IPS-20b (cell line): ENCODE measurements at regions not wholly inside any gene's neighbourhood (a gene's known extent, or its start where the extent isn't known, plus 50 kb on each side); places are given as distances from the start of the nearest gene placed in this dataset.

Experiments
- H3K27ac ChIP-seq: one replicate; pipeline ENCODE4 v1.5.1; 2013; ENCODE audit warnings: low read length
- H3K27me3 ChIP-seq: 2 replicates; pipeline ENCODE4 v1.6.1; 2013; ENCODE audit warnings: mild to moderate bottlenecking, low read length, inconsistent platforms; ENCODE audit not compliant: insufficient read depth
- H3K36me3 ChIP-seq: 2 replicates; pipeline ENCODE4 v1.6.1; 2013; ENCODE audit warnings: low read depth, mild to moderate bottlenecking, inconsistent platforms, low read length, moderate library complexity; ENCODE audit not compliant: insufficient read depth
- H3K4me1 ChIP-seq: 2 replicates; pipeline ENCODE4 v1.6.1; 2013; ENCODE audit warnings: mild to moderate bottlenecking, control low read depth, inconsistent platforms, low read length, moderate library complexity; ENCODE audit not compliant: insufficient read depth
- H3K4me3 ChIP-seq: 2 replicates; pipeline ENCODE4 v1.5.1; 2013; ENCODE audit warnings: mild to moderate bottlenecking, low read length, inconsistent platforms
- H3K9ac ChIP-seq: 2 replicates; pipeline ENCODE4 v1.6.1; 2013; ENCODE audit warnings: low read depth, mild to moderate bottlenecking, inconsistent platforms, low read length, moderate library complexity
- H3K9me3 ChIP-seq: 2 replicates; pipeline ENCODE4 v1.6.1; 2013; ENCODE audit warnings: mild to moderate bottlenecking, low read depth, low read length, inconsistent platforms; ENCODE audit not compliant: insufficient read depth

DNA sequence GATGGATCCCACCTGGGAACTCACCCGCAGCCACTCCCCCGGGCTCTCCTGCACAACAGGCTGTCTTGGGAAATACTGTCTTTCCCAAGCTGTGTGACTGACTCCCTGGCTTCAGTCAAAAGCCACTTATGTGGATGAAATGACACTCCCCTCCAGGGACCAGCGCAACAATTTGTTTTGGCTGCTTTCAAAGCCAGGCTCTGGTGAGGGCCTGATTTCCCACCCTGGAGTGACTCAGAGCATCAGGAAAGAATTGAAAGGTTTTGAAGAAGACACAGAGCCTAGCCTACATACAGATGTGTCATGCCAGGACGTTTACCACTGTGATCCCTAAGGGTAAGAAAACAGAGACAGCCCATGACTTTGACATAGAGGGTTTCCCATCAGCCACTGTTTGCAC lies 550.5 kb downstream of the MIAT start:
- no peak overlapping the region for H3K27ac ChIP-seq

DNA sequence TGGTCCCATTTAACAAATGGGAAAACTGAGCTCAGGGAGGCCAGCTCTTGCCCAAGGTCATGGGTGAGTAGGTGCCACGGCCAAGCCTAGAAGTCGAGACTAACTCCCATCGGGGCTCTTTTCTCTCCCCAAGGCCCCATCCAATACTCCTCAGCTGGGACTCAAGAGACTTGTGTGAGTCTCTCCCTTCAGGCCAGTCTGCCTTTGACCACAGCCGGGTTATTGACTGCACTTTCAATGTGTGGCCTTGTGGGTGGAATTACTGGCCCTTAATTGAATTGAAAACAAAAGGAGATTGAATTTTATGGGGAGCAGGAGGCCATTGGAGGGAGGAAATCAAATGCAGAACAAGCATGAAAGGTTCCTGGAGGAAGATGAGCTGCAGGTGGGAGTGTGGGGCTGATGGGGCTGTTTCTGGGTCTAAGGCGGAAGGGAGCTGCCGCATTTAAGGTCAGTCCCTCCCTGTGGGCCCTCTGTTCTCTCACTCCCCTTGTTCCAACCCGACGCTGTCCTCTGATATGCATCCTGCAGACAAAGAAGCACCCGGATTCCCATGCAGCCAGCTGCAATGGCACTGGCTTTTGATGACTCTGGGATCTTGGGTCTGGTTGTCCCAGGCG lies 552.8 kb downstream of the MIAT start:
- Histone ChIP-seq H3K4me1 (0 out of 2 replicates have a peak, but pooled peaks cover 4% of the 10 kb centered on the region), H3K9me3 (no peaks in the 10 kb centered on the region), H3K27me3 (no peaks in the 10 kb centered on the region; the same call in 1 of the 2 replicates), H3K4me3 (no peak overlapping the region), H3K9ac (no peak overlapping the region), H3K36me3 (no peaks in the 10 kb centered on the region), H3K27ac (no peak overlapping the region)

More for the DNA sequence above, 550.5 kb downstream of the MIAT start:
- Histone ChIP-seq H3K9ac (no peak overlapping the region), H3K36me3 (no peaks in the 10 kb centered on the region), H3K27me3 (no peaks in the 10 kb centered on the region; the same call in 1 of the 2 replicates), H3K9me3 (no peaks in the 10 kb centered on the region), H3K4me3 (no peak overlapping the region), H3K4me1 (0 out of 2 replicates have a peak, but pooled peaks cover 4% of the 10 kb centered on the region)

DNA sequence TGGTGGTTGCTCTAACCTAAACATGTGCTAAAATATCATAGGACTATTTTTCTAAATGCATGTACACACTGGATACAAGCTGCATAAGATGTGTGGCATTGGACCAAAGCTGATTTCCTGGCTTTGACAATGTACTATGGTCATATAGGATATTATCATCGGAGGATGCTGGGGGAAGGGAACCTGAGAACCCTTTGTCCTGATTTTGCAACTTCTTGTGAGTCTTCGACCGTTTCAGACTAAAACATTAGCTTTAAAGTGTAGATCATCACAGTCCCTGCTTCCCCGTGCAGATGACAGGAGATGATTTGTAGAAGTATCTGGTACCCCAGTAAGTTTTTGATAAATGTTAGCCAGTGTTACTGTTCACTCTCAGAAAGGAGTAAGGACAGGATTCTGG lies 554.7 kb downstream of the MIAT start:
- no peak overlapping the region for H3K27ac ChIP-seq
- H3K27me3 ChIP-seq = no peaks in the 10 kb centered on the region
- H3K4me1 ChIP-seq = no peaks in the 10 kb centered on the region
- no peaks in the 10 kb centered on the region for H3K9me3 ChIP-seq
- no peak overlapping the region for H3K9ac ChIP-seq
- no peaks in the 10 kb centered on the region for H3K36me3 ChIP-seq
- no peak overlapping the region for H3K4me3 ChIP-seq

DNA sequence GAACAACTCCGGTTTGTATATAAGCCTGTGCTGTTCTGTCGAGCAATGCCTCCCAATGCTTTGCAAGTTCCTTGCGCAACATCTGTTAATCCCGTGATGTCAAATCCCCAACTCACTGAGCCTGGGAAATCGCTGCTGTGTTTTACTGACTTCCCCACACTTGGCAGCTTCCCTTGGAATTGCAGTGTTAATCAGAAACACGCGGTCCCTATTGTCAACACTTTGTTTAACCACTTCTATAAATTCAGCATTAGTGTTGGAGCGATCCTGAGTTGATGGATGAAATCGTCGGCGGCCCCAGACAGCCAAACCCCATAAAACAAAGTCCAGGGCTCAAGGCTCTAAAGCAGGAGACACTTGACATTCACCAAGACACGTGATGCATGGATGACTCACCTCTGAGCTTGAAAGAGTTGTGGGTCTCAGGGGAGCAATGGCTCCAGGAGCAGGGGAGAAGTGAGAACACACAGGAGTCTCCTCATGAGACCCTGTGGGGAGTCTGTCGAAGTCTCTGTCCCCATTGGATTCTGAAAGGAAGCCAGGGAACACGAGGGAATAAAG lies 555.3 kb downstream of the MIAT start:
- no peaks in the 10 kb centered on the region for H3K4me1 ChIP-seq
- no peaks in the 10 kb centered on the region for H3K36me3 ChIP-seq
- H3K27ac ChIP-seq = no peak overlapping the region
- no peaks in the 10 kb centered on the region for H3K27me3 ChIP-seq
- H3K4me3 ChIP-seq = no peak overlapping the region
- H3K9ac ChIP-seq = no peak overlapping the region
- H3K9me3 ChIP-seq = no peaks in the 10 kb centered on the region

DNA sequence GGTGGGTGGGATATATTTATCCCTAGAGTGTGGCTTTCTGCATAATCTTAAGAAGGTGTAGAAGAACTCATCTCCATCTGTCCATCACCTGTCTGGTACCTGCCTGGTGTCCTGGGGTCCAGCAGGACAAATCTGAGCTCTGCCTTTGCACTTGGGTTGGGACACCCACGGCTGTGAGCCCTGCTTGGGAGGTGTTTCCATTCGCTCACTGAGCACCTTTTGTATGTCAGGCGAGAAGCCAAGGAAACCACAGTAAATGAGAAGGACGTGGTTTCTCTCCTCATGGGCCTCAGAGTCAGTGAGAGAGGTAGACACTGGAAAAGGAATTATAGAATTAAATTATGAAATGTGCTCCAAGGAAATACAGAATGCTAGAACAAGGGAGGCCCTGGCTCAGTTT lies 555.9 kb downstream of the MIAT start:
- Histone ChIP-seq H3K9me3 (no peaks in the 10 kb centered on the region), H3K36me3 (no peaks in the 10 kb centered on the region), H3K27ac (no peak overlapping the region), H3K4me3 (no peak overlapping the region), H3K9ac (no peak overlapping the region), H3K4me1 (no peaks in the 10 kb centered on the region; the same call in 1 of the 2 replicates), H3K27me3 (no peaks in the 10 kb centered on the region)

DNA sequence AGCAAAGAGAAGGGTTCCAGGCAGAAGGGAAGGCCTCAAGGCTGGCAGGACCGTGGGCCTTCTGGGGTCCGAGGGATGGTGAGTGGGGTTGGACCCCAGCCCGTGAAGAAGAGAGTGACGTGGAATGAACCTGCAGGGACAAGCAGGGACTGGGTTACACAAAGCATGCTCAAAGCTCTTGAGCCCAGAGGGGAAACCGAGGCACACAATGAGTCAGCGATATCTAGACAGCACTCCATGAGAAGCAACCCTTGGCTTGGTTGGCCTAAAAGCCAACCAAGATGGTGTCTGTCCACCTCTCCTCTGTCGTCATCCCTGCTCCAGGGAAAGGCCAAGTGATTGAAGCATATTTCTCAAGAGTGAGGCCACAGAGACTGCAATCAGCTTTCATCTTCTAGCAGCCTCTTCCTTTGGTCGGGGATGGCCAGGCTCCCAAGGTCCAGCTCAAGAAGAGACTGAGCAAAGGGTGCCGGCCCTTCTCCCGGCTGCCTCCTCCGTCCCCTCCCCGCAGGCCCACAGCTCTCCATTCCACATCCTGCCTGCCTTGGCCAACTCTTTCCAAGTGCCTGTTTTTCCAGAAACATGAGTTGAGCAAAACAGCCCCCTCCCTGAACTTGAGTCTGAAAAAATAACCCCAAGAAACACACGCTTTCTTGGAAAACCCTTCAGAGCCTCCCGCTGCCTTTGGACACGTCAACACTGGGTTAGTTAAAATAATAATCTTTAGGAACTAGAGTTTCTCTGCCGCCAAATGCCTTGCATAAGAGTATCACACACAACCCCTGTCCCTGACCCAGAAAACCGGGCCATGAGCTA lies 556.6 kb downstream of the MIAT start:
- H3K4me1 ChIP-seq = no peaks in the 10 kb centered on the region; the same call in 1 of the 2 replicates
- no peak overlapping the region for H3K4me3 ChIP-seq
- H3K9ac ChIP-seq = no peak overlapping the region
- H3K27ac ChIP-seq = no peak overlapping the region
- no peaks in the 10 kb centered on the region for H3K9me3 ChIP-seq
- H3K27me3 ChIP-seq = no peaks in the 10 kb centered on the region
- no peaks in the 10 kb centered on the region for H3K36me3 ChIP-seq

DNA sequence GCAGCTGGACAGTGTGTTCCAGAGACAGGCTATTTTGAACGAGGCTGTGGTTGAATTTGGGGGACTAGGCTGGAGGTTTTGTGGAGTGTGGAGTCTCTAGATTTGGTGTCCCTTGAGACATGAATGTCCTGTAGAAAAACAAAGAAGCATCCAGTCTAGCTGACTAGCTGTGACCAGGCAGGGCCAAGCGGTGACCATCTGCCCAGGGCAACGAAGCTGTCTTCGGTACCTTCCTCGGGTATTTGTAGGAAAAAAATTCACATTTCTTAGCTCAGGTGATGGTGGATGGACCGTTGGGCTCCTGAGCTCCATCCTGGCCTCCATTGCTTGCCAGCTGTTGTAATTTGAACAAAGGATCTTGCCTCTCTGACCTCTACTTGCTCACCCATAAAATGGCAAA lies 557.3 kb downstream of the MIAT start:
- Histone ChIP-seq H3K9me3 (no peaks in the 10 kb centered on the region), H3K27me3 (no peaks in the 10 kb centered on the region), H3K27ac (no peak overlapping the region), H3K4me1 (no peaks in the 10 kb centered on the region; the same call in 1 of the 2 replicates), H3K4me3 (no peak overlapping the region), H3K9ac (no peak overlapping the region), H3K36me3 (no peaks in the 10 kb centered on the region)

DNA sequence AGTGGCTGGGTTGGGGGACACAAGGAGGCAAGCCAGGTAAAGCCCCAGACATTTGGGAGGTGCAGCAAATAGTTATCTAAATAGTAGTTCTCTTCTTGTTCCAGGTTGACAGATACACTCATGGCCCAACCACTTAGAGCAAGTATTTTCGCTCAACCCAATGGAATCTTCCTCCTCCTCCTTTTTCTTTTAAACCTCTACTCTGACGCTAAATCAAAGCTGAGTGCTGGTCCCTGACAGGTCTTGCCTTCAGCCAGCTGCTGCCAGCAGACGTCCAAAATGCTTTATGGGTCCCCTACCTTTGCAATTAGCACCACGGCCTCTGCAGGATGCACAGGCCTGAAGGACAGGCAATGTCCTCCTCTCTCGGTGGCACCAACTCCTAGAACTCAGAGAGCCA lies 558.5 kb downstream of the MIAT start:
- H3K27me3 ChIP-seq = no peaks in the 10 kb centered on the region
- no peaks in the 10 kb centered on the region for H3K9me3 ChIP-seq
- H3K36me3 ChIP-seq = no peaks in the 10 kb centered on the region
- no peak overlapping the region for H3K27ac ChIP-seq
- no peaks in the 10 kb centered on the region; the same call in 1 of the 2 replicates for H3K4me1 ChIP-seq
- H3K4me3 ChIP-seq = no peak overlapping the region
- H3K9ac ChIP-seq = no peak overlapping the region

DNA sequence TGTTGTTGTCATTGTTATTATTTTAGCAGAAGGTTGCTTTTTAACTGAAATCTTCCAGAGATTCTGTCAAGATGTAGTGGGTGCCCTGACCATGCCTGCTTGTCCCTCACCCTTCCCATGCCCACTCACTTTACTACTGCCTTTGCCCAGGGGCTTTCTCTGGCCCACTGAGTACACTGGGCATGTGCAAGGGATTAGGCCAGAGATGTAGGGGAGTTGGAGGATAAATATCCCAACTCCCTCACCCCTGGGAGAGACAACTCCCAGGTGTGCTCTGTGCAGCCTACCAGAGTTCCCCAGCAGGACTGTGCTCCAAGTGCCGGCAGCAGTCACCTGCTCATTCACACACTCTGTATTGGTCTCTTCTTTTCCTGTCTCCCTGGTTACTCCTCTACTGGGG lies 559.1 kb downstream of the MIAT start:
- Histone ChIP-seq H3K9ac (no peak overlapping the region), H3K4me3 (no peak overlapping the region), H3K4me1 (no peaks in the 10 kb centered on the region; the same call in 1 of the 2 replicates), H3K9me3 (no peaks in the 10 kb centered on the region), H3K27me3 (no peaks in the 10 kb centered on the region), H3K27ac (no peak overlapping the region), H3K36me3 (no peaks in the 10 kb centered on the region)

DNA sequence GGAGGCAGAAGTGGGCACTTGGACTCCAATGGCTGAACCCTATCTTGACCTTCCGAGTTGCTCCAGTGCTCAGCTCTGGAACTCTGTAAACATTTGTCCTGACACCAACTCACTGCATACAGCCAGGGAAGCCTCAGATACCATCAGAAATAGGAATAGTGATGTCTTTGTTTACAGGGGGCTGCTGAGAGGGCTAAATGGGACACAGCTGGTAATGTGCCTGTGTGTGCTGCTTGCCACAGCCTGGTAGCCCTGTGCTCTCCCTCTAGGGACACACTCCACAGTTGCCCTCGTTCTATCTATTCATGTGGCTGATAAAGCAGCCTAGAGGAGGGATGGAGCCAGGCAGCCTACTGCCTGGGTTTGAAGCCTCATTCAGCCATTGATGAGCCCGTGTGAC lies 559.8 kb downstream of the MIAT start:
- Histone ChIP-seq H3K4me3 (no peak overlapping the region), H3K27ac (no peak overlapping the region), H3K9ac (no peak overlapping the region), H3K4me1 (no peaks in the 10 kb centered on the region; the same call in 1 of the 2 replicates), H3K36me3 (no peaks in the 10 kb centered on the region), H3K27me3 (no peaks in the 10 kb centered on the region), H3K9me3 (no peaks in the 10 kb centered on the region)

DNA sequence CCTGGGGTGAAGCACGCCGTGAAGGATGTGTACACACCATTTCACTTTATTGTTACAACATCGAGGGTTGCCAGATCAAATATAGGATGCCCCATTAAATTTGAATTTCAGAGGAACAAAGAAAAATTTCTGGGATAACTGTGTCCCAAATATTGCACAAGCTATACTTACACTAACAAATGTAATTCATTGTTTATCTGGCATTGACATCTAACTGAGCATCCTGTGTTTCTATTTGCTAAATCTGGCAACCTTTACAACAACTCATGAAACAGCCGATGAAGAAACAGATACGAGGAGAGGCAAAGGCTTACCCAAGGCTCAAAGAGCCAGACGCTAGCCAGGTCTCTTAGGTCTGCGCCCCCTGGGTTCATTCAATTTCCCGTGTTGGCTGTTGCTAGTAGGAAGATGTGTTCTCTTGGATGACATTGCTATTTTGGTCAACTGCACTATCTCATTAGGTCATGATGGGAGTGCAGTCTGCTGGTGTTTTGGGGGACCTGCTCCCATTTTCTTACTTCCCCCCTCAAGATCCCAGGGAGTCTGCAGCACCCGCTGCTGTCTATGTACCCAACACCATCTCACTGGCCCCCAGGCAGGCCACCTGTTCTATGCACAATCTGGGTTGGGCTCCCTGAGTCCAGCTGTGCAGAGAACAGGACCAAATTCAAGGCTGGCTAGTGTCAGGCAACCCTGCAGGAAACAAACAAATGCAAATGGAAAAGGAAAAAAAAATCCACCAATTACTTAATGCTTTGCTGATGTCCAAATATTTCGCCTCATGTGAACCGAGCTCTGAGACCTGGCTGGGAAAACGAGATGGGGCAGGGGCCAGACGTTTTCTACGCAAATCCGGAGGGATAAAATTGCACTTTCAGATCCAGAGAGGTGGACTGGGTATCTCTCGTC lies 560.9 kb downstream of the MIAT start:
- Histone ChIP-seq H3K4me1 (no peaks in the 10 kb centered on the region; the same call in 1 of the 2 replicates), H3K9ac (no peak overlapping the region), H3K36me3 (no peaks in the 10 kb centered on the region), H3K9me3 (no peaks in the 10 kb centered on the region), H3K4me3 (no peak overlapping the region), H3K27me3 (no peaks in the 10 kb centered on the region), H3K27ac (no peak overlapping the region)
